Loucy (cell line): ENCODE measurements at regions not wholly inside any gene's neighbourhood (a gene's known extent, or its start where the extent isn't known, plus 50 kb on each side); places are given as distances from the start of the nearest gene placed in this dataset.

ENCODE experiments used
- H2AFZ ChIP-seq: fragments of 200-600 bp; sonication (generic); 2 replicates; pipeline ENCODE4 v1.6.0; 2016; ENCODE audit warnings: antibody characterized with exemption, mild to moderate bottlenecking, low read length, moderate library complexity
- H3F3A ChIP-seq: fragments of 200-600 bp; 2 replicates; pipeline ENCODE4 v1.6.0; 2016; ENCODE audit warnings: antibody characterized with exemption, low read depth, mild to moderate bottlenecking
- H3K27me3 ChIP-seq: fragments of 200-600 bp; sonication (generic); 2 replicates; pipeline ENCODE4 v1.6.1; 2014; ENCODE audit warnings: low read length, mild to moderate bottlenecking; ENCODE audit not compliant: insufficient read depth, poor library complexity, severe bottlenecking
- H3K36me3 ChIP-seq: fragments of 200-600 bp; sonication (generic); 2 replicates; pipeline ENCODE4 v1.6.1; 2016; ENCODE audit warnings: low read length; ENCODE audit not compliant: insufficient read depth
- H3K4me1 ChIP-seq: fragments of 200-600 bp; sonication (generic); 2 replicates; pipeline ENCODE4 v1.5.1; 2014; ENCODE audit warnings: low read length, mild to moderate bottlenecking; ENCODE audit not compliant: insufficient read depth, poor library complexity, severe bottlenecking
- H3K4me2 ChIP-seq: fragments of 200-600 bp; sonication (generic); 2 replicates; pipeline ENCODE4 v1.6.0; 2014; ENCODE audit warnings: antibody characterized with exemption, low read length, low read depth, mild to moderate bottlenecking; ENCODE audit not compliant: poor library complexity, severe bottlenecking
- H3K4me3 ChIP-seq: fragments of 200-600 bp; sonication (generic); 2 replicates; pipeline ENCODE4 v1.5.1; 2014; ENCODE audit warnings: low read length, mild to moderate bottlenecking, mixed read lengths; ENCODE audit not compliant: poor library complexity, severe bottlenecking
- H3K79me2 ChIP-seq: fragments of 200-600 bp; sonication (generic); 2 replicates; pipeline ENCODE4 v1.6.1; 2014; ENCODE audit warnings: low read length; ENCODE audit not compliant: insufficient read depth
- H3K9ac ChIP-seq: fragments of 200-600 bp; sonication (generic); 2 replicates; pipeline ENCODE4 v1.6.0; 2014; ENCODE audit warnings: mild to moderate bottlenecking, low read depth, low read length, moderate library complexity; ENCODE audit not compliant: poor library complexity, severe bottlenecking
- H3K9me2 ChIP-seq: fragments of 200-600 bp; sonication (generic); replicated peaks from 2 replicates; pipeline ENCODE4 v1.6.1; 2016; ENCODE audit warnings: low read depth, low read length, mixed read lengths
- H3K9me3 ChIP-seq: fragments of 200-600 bp; sonication (generic); 2 replicates; pipeline ENCODE4 v1.6.1; 2014; ENCODE audit warnings: mild to moderate bottlenecking, antibody characterized with exemption, low read length, low read depth; ENCODE audit not compliant: insufficient read depth
- H4K20me1 ChIP-seq: fragments of 200-600 bp; sonication (generic); 2 replicates; pipeline ENCODE4 v1.6.0; 2014; ENCODE audit warnings: antibody characterized with exemption, low read length, mild to moderate bottlenecking; ENCODE audit not compliant: insufficient read depth, poor library complexity, severe bottlenecking
- CTCF ChIP-seq: fragments of 200-600 bp; sonication (generic); conservative IDR thresholded peaks from 2 replicates; pipeline ENCODE4 v1.5.1; 2014; ENCODE audit warnings: mild to moderate bottlenecking, antibody characterized with exemption, low read length
- EZH2phosphoT487 ChIP-seq: fragments of 200-600 bp; IDR thresholded peaks from 2 replicates; pipeline ENCODE4 v1.6.1; 2018; ENCODE audit warnings: antibody characterized with exemption, mild to moderate bottlenecking, moderate library complexity, borderline replicate concordance

- no peak overlapping the region for H3K9ac ChIP-seq
- no peaks in the 10 kb centered on the region for H3K27me3 ChIP-seq
- H3K9me3 ChIP-seq: no peaks in the 10 kb centered on the region; the same call in 1 of the 2 replicates
- no peaks in the 10 kb centered on the region for H3K9me2 ChIP-seq
- H3K36me3 ChIP-seq: no peaks in the 10 kb centered on the region
- no peak overlapping the region for H2AFZ ChIP-seq
- H3K4me1 ChIP-seq: no peaks in the 10 kb centered on the region
- H3F3A ChIP-seq: no peaks in the 10 kb centered on the region
- no peak for TF ChIP-seq EZH2phosphoT487
- no peak for TF ChIP-seq CTCF
- no peak overlapping the region for H3K4me2 ChIP-seq
- no peaks in the 10 kb centered on the region for H3K79me2 ChIP-seq
- H3K4me3 ChIP-seq: no peak overlapping the region
- no peaks in the 10 kb centered on the region for H4K20me1 ChIP-seq
Observed at GRCh38 chr4:188536826-188537225, 397.6 kb downstream of the TRIML1 start.

GRCh38 chr4:188550296-188550695 is 411.1 kb downstream of the TRIML1 start:
- Histone ChIP-seq H3F3A (no peaks in the 10 kb centered on the region), H3K9me3 (peaks cover 1% of the 10 kb centered on the region; the same call in 1 of the 2 replicates), H3K4me3 (no peak overlapping the region), H3K4me2 (no peak overlapping the region), H3K79me2 (no peaks in the 10 kb centered on the region), H3K9ac (no peak overlapping the region), H3K4me1 (no peaks in the 10 kb centered on the region), H4K20me1 (no peaks in the 10 kb centered on the region), H3K9me2 (no peaks in the 10 kb centered on the region), H3K36me3 (no peaks in the 10 kb centered on the region), H2AFZ (no peak overlapping the region), H3K27me3 (no peaks in the 10 kb centered on the region)
- TF ChIP-seq EZH2phosphoT487 (no peak), CTCF (no peak)

- H3K79me2 ChIP-seq: no peaks in the 10 kb centered on the region
- H3K9ac ChIP-seq: no peak overlapping the region
- no peak overlapping the region for H2AFZ ChIP-seq
- H3K9me2 ChIP-seq: no peaks in the 10 kb centered on the region
- no peak overlapping the region for H3K4me2 ChIP-seq
- H3K9me3 ChIP-seq: peaks cover 4% of the 10 kb centered on the region; the same call in 1 of the 2 replicates
- H4K20me1 ChIP-seq: no peaks in the 10 kb centered on the region
- H3K36me3 ChIP-seq: no peaks in the 10 kb centered on the region
- H3K4me1 ChIP-seq: no peaks in the 10 kb centered on the region
- H3K4me3 ChIP-seq: no peak overlapping the region
- H3K27me3 ChIP-seq: no peaks in the 10 kb centered on the region
- TF ChIP-seq EZH2phosphoT487 (no peak), CTCF (no peak)
- H3F3A ChIP-seq: no peaks in the 10 kb centered on the region
Observed at GRCh38 chr4:188551156-188551555, 411.9 kb downstream of the TRIML1 start.
